Retina (tissue), 1 donor: ENCODE measurements at regions not wholly inside any gene's neighbourhood (a gene's known extent, or its start where the extent isn't known, plus 50 kb on each side); places are given as distances from the start of the nearest gene placed in this dataset.
"Not testable (repeated sequence)": the region's sequence is repeated elsewhere in the genome, so short reads cannot be mapped to it uniquely, and the experiment has no call there.

ENCODE experiments used
- DNase-seq: peaks from one replicate; pipeline ENCODE4 v3.0.0-alpha.2; 2016

DNA sequence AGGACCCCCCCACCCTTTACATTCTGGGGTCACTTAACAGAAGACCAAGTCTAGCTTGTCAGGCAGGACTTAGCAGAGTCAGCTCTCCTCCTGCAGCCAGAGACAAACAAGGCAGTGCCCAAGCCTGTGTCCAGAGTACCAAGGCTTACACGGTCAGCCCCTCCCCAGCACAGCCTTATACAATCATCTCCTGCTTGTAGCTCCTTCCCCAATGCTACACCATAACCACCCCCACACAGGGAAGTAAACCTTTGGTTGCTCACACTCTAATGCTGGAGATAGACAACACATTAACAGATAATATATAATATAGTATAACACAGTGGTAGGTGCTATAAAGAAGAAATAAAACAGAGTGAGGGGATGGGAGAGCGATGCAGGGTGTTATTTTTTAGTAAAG is 175.4 kb upstream of the PWP1 start:
- DNase-seq = no peak

DNA sequence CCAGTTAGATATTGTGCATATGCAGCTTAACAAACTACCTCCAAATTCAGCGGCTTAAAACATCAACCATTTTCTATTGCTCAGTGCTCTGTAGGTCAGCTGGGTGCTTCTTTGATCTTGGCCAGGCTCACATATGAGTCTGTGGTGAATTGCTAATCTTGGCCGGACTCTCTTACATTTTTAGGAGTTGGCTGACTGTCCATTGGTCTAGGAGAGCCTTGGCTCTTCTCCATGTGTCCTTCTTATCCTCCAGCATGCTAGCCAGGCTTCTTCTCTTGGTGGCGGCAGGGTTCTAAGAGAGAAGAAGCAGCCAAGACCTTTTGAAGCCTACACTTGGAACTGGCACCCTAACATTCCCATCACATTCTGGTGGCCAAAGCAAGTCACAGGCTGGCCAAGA is 174.3 kb upstream of the PWP1 start:
- DNase-seq = no peak

DNA sequence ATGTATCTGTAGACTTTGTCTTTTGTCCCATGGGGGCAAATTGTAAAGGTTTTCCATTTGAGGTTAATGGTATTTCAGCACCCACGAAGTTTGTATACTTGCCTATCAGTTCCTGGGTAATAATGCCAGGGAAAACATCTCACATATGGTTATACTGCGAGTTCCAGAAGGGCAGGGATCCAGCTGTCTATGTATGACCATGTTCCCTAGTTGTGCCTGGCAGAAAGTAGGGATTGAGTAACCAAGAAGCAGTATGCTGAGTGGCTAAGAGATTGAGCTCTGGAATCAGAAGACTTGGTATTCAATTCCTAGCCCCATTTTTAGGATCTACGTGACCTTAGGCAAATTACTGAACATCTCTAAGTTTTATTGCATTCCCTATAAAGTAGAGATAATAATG is 173.2 kb upstream of the PWP1 start:
- no peak for DNase-seq

DNA sequence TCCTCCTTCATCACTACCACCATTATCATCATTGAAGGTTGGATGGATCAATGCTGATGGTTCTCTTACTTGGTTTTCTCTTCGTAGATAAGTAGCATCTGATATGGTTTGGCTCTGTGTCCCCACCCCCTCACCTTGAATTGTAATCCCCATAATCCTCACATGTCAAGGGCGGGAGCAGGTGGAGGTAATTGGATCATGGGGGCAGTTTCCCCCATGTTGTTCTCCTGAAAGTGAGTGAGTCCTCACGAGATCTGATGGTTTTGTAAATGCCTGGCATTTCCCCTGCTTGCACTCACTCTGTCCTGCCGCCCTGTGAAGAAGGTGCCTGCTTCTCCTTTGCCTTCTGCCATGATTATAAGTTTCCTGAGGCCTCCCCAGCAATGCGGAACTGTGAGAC is 172.4 kb upstream of the PWP1 start:
- DNase-seq = no peak

DNA sequence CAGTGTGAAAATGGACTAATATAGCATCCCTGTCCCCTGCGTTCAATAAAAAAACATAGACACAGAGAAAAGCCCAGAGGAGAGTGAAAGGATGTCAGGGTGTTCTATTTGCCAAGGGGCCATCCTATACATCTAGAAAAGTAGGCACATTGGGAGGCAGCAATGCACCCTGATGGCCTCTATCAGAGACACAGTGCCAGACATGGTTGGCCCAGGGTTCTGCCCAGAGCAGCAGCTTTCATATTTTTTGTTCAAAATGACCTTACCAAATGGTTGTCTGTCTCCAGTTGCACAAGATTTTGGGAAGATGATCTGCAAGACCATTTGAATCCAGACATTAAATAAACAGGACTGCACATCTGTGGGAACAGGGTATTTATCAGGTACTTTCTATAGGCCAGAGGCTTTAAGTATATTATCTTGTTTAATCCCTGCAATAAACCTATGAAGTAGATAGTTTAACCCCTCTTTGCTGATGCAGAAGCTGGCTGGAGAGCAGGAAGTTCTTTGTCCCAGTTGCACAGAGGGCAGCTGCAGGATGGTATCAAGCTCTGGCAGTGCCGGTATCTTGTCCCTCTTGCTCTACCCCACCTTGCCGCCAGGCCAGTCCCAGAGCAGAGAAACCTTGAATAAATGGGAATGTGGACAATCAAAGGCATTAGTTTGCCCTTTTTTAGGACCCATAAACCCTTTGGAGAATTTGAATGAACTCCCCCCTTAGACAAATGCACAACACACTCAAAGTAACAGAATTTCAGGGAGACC is 171.8 kb upstream of the PWP1 start:
- DNase-seq = no peak

DNA sequence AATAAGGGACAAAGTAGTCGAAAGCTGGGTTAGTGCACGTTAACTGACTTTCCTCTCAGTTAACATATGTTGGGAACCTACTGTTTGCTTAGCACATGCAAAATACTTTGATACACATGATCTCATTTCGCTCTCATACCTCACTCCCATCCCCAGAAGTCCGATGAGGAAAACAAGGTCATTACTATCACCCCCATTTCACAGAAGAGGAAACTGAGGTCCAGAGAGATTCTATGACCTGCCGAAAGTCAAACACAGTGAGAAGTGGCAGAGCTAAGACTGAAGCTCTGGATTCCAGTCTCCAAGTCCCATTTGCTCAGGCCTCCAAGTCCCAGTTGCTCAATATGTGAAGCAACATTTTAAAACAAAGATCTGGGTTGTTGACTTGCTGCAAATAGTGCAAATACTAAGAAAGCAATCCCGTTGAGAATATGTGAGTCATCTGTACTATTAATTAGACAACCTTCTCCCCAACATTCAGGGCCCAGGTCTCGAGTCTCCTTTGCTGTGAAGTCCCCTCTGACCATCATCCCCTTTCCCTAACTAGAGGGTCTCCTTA is 170.6 kb upstream of the PWP1 start:
- DNase-seq = no peak

DNA sequence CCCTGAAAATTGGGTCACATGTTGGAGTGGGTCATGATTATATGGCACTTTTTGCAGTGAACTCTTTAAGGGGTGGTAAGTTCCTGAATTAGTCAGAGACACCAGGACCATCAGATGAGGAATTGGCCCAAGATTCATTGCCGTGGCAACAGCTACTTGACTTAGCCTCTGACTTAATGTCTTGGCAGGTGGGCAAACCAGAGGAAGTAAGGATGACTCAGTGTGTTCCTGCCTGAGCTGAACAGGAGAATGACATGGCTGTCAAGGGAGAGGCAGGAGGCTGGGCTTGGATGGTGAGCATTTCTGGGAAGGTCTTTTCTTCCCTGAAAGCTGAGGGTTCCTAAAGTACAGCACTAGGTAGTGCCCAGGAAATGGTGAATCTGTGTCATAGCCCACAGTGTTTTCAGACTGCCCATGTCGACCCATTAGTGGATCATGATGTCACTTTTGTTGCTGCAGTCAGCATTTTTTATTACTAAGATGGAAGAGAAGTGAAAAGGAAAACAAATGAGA is 170.1 kb upstream of the PWP1 start:
- no peak for DNase-seq

DNA sequence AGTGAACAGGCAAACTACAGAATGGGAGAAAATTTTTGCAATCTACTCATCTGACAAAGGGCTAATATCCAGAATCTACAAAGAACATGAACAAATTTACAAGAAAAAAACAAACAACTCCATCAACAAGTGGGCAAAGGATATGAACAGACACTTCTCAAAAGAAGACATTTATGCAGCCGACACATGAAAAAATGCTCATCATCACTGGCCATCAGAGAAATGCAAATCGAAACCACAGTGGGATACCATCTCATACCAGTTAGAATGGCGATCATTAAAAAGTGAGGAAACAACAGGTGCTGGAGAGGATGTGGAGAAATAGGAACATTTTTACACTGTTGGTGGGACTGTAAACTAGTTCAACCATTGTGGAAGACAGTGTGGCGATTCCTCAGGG is 167.8 kb upstream of the PWP1 start:
- not testable (repeated sequence) for DNase-seq

DNA sequence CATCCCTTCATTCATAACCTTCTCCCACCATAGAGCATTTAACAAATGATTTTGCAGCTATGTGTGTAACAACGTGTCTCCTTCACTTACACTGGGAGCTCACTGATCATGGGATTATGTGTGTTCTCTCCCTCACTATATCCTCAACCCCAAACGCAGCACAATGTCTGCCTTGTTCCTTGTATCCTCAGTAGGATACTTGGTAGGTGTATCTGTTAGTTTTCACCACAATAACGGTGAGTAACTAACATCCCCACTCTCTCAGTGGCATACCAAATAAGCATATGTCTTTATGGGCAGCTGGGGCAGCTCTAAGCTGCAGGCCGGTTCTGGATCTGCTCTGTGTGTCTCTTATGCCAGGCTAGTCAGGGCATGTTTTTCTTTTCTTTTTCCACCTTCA is 166.7 kb upstream of the PWP1 start:
- DNase-seq = no peak

DNA sequence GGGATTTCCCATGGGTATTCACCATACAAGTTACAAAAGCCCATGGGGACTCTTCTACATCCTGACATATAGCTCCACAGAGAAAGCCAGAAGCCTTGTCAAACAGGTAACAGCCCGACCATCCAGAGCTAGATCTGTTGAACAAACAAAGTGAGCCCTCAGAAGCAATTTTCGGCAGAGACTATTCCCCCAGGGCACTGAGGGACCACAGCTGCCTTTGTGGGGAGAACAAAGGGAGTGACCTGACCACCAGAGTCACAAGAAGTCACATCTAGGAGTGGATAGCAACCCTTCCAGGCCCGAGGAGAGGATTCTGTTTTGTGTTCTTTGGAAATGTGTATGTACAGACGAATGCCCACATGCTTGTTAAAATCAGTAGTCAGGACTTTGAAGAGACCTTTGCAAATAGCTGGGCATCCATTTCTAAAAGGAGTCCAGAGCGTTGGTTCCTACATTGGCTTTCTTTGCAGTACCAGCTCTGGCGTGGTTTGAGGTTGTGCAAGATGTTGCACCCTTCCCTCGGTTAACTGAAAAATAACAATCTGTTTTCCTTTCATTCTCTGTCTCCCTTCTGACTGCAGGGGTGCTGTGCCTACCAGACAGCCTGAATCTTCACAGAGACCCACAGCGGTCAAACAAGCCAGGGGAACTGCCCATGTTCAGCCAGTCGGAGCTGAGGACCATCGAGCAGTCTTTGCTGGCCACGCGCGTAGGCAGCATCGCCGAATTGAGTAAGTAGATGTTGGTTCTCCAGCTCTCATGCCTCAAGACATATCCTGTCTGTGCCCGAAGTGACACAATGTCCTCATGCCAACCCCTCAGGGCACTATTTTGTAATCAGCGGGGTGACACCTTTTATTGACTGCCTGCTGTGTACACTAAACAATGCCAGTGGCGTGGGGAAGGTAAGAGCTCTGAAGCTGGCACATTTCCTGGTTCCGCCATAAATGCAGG is 165.4 kb upstream of the PWP1 start:
- DNase-seq = no peak

DNA sequence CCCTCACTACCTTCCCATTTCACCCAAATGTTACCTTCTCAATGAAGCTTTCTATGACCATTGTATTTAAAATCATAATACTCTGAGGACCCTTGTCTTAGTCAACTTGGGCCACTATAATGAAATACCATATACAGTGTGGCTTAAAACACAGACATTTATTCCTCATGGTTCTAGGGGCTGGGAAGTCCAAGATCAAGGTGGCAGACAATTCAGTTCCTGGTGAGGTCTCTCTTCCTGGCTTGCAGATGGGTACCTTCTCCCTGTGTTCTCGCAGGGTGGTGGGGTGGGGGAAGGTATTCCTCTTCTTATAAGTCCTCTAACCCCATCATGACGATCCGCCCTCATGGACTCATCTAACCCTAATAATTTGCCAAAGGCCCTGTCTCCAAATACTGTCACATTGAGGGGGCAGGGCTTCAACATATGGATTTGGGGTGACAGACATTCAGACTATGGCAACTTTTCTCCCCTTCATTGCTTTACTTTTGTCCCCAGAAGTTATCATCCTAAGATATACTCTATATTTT is 163.7 kb upstream of the PWP1 start:
- no peak for DNase-seq

DNA sequence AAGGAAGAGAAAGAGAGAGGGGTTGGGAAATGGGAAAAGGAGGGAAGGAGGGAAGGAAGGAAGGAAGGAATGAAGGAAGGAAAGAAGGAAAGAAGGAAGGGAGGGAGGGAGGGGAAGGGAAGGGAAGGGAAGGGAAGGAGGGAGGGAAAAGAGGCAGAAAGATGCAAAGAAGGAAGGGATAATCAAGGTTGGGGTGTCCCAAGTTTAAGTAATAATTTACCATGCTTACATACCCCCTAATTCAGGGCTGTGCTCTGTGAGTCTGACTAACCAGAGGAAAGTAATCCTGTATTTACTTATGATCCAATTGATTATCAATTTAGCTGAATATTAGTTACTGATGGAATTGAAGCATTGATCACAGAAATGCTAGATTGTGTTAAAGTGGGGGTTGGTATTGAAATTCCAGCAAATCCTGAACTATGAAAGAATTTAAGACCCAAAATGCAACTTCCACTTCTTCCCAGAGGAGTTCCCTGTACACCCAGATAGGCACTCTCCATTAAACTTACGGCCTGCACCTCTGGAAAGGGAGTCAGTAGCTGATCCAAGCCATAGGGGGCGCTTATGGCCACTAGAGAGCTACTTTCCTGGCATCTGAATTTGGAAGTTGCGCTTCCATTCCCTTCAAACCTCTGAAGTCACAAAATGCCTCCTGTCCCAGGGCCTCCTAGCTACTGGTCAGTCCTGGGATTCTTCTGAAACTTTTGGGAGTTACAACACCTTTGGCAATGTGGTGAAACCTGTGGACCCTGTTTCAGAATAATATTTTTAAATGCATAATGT is 162.7 kb upstream of the PWP1 start:
- DNase-seq = no peak

DNA sequence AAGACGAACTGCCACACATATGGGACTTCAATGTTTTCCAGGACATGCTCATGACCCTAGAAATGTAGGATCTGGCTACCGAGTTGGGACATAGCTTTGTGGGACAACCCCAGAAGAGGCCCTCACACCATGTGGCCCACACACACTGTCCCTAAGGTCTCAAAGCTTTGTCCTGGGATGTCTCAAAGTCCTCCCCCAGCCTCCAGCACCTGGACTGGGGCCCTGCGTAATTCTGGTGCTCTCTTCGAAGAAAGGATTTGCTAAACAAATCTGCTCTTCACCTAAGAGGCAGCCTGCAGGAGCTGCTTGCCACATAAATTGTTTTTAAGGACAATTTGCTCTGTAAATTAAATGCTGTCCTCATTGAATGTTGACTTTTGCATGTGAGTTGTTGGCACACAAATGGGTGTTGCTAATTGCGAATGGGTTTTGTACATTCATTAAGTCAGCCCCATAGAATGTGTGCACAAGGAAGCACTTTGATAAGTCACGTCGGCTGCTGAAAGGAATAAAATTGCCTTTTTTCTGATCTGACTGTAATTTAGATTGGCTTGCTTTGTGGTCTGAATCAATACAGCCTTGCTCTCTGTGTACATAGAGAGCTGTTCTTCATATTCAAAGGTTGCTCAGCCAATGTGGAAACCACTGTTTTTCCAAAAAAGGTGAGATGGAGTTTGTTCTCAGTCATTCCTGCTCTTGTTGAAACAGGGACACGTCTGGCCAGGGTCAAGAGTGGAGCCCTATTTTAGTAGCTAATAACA is 161.6 kb upstream of the PWP1 start:
- no peak for DNase-seq

DNA sequence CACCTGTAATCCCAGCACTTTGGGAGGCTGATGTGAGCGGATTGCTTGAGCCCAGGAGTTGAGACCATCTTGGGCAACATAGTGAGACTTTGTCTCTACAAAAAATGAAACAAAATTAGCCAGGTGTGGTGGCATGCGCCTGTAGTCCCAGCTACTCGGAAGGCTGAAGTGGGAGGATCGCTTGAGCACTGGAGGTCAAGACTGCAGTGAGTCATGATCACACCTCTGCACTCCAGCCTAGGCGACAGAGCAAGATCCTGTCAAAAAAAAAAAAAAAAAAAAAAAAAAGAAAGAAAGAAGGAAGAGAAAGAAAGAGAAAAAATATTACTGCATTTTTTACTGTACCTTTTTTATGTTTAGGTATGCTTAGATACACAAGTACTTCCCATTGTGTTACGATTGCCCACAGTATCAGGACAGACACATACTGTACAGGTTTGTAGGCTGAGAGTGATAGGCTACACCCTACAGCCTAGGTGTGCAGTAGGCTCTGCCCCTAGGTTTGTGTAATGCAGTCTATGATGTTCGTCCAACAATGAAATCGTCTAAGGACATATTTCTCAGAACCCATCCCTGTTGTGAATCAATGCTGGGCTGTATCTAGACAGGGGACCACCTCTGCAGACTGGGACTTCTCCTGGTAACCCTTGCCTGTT is 160.4 kb upstream of the PWP1 start:
- no peak for DNase-seq

DNA sequence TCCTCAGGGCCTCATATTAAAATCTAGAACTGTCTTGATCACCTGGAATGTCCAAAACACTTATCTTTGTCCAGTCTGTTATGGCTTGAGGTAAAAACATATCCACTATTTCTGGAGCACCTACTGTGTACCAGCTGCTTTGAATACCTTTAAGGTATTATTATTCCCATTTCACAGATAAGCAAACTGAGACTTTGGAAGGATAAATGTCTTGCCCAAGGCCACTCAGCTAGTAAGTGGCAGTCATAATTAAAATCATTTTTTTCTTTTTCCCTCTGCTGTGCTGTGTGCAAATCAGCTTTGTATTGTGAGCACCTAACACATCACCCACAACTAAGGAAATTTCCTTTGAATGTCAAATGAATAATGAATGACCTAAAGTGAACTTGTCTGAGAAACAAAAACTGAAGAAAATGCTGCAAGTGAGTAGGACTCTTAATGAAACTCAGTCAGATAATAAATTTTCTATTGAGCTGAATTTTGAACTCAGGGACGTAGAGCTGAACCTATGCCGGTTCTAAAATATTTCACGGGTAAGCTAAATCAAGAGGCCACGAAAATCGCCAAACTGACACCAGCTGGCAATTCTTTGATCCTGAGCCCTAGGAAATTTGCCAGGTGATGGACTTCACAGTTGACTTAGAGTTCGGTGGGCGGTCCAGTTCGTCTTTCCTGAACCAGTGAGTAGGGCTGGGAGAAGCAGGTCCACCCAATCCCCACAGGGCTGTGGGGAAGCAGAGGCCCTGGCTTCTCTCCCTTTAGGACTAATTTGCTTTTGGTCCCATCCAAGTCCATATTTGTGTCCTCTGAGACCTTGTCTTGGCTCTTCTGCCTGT is 159.7 kb upstream of the PWP1 start:
- DNase-seq = no peak

DNA sequence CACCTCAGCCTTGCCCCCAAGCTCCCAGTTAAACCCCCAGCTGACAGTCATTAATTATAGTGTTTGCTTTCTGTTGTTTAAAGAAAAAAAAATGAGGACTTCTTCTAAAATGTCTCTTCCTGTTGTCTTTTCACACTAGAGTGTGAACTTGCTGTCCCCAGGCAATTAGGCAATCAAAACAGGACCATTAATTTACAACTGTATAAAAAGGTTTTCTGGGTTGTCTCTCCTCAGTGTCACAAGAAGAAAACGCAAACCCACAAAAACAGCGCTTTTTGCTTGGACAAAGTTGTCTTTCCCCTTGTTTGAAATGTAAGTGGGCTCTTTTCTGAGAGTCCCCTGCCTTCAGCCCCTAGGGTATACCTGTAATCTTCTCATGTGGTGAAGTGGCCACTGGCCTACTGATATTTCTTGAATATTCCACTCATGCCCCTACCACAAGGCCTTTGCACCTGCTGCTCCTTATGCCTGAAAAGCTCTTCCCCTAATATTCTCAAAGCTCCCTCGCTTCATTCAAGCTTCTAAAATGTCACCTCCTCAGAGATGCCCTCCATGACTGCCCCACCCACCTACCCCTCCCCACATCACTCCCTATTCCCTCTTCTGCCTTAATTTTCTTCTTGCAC is 158.9 kb upstream of the PWP1 start:
- DNase-seq = no peak

DNA sequence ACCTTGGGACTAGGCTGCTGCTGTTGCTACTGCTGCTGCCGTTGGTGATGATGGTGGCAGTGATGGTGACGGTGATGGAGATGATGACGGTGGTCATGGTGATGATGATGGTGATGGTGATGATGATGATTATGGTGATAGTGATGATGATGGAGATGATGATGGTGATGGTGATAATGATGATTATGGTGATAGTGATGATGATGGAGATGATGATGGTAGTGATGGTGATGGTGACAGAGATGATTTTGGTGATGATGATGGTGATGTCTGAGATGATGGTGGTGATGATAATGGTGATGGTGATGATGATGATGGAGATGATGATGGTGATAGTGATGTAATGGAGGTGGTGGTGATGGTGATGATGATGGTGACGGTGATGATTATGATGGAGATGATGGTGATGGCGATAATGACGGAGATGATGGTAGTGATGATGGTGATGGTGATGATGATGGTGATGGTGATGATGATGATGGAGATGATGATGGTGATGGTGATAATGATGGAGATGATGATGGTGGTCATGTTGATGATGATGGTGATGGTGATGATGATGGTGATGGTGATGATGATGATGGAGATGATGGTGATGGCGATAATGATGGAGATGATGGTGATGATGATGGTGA is 156.8 kb upstream of the PWP1 start:
- DNase-seq = no peak

DNA sequence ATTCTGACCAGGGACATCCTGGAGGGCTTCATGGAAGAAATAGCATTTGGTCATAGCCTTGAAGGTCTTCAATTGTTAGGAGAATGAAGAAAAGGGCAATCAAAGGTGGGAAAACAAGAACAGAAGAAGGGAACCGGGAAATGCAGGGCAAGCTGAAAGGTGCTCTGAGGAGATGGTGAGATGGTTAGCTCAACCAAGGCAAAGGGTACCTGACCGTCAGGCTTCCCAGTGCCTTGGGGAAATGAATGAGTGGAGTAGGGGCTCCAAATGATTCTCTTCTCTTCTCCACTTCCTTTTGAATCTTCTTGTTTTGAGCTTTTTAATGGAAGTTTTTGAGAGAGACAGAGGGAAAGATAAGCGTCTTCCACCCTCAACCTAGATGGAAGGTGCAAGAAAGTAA is 155.6 kb upstream of the PWP1 start:
- DNase-seq = no peak

DNA sequence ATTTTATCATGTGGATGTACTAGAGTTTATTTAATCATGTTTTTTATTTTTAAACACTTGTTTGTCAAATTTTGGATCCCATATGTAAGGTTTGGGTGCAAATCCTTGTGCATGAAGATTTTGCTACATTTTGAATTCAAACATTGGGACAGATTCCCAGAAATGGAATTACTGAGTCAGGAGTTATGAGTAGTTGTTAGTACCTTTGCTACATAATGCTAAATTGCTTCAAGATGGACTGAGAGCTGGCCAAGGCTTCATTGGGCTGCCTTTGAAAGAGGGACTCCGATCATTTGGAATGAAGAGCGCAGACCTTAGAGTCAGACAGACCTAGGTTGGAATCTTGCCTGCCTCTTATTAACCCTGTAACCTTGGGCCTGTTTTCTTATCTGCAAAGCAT is 154.9 kb upstream of the PWP1 start:
- DNase-seq = no peak
